GM13977 (cell line): ENCODE measurements at regions not wholly inside any gene's neighbourhood (a gene's known extent, or its start where the extent isn't known, plus 50 kb on each side); places are given as distances from the start of the nearest gene placed in this dataset.

Source experiments
- DNase-seq: peaks from one replicate; pipeline ENCODE4 v3.0.0; 2012; ENCODE audit warnings: low spot score
- in situ Hi-C: fragments of 300-500 bp; cut with MboI; formaldehyde crosslinking; loops from one replicate; pipeline ENCODE4 v1.12.0; 2022; ENCODE audit warnings: low sequenced_read_pairs, low pct_unique_long_range_greater_than_20kb, mixed read lengths, inconsistent platforms; ENCODE audit not compliant: unreplicated experiment
- TF ChIP-seq, protein P1 (sequence below): IDR thresholded peaks from 2 replicates; pipeline ENCODE4 v1.5.1; 2012; ENCODE audit warnings: mild to moderate bottlenecking, control low read depth; ENCODE audit not compliant: insufficient read depth; ENCODE audit errors: extremely low read depth, missing control alignments

DNA sequence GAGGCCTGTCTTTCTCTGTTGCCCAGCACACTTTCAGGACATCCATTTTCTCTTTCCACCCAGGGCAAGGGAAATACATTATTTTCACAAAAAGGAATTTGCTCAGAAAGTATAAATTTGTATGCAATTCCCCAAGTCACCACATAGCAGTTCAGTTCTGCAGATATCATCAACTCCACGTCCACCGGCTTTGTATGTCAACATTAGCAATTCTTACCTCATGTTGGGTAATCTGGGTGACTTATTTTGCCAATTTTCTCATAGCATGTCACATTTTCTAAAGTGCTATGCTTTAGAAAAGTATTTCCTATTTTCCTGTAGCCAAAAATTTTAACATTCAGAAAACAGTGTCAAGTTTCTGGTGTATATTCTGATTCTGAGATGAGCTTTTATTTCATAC is 501.8 kb downstream of the EFNB2 start:
- no peak for DNase-seq
- in situ Hi-C loops: no loop called here
- TF ChIP-seq, protein P1, sequence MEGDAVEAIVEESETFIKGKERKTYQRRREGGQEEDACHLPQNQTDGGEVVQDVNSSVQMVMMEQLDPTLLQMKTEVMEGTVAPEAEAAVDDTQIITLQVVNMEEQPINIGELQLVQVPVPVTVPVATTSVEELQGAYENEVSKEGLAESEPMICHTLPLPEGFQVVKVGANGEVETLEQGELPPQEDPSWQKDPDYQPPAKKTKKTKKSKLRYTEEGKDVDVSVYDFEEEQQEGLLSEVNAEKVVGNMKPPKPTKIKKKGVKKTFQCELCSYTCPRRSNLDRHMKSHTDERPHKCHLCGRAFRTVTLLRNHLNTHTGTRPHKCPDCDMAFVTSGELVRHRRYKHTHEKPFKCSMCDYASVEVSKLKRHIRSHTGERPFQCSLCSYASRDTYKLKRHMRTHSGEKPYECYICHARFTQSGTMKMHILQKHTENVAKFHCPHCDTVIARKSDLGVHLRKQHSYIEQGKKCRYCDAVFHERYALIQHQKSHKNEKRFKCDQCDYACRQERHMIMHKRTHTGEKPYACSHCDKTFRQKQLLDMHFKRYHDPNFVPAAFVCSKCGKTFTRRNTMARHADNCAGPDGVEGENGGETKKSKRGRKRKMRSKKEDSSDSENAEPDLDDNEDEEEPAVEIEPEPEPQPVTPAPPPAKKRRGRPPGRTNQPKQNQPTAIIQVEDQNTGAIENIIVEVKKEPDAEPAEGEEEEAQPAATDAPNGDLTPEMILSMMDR: no peak

- DNase-seq: no peak
- TF ChIP-seq, protein P1: no peak
- in situ Hi-C loops: no loop called here
Observed at GRCh38 chr13:106032441-106032840, 503.0 kb downstream of the EFNB2 start.

GRCh38 chr13:106029676-106030290 is 505.7 kb downstream of the EFNB2 start:
- in situ Hi-C loops: no loop called here
- DNase-seq: no peak
- TF ChIP-seq, protein P1: no peak

DNA sequence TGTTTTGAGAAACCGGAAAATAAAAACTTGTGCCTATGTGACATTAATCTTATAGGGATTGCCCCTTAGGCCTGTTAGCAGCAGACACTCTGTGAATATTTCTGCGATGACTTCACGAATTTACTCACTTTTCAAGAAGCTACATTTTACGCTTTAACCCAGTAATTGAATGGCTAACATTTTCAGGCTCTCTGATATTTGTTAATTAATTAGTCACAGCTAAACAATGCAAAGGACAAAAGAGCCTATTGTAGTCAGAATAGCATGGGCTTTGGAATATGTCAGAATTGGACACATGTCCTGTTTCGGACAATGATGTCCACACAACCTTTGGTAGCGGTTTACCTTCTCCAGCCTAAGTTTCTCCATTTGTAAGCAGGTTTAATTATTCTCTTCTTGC is 506.6 kb downstream of the EFNB2 start:
- in situ Hi-C loops: no loop called here
- TF ChIP-seq, protein P1: no peak

DNA sequence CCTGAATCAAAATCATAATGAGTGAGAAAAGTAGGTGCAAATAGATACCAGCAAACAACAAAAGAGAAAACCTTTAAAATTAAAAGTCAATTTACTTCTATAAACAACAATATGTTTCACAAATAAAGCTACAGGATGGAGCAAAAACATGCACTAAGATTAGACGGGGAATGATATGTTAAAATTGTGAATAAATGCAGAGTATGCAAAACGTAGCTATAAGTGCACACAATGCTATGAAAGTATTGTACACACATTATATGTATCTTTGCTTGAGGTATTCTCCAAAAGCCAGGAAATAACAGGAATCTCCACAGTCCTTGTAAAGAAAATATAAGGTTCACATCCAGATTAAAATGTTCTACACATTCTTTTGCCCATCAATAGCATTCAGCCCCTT is 523.9 kb downstream of the EFNB2 start:
- in situ Hi-C loops: no loop called here

More for the DNA sequence above, 506.6 kb downstream of the EFNB2 start:
- no peak for DNase-seq

DNA sequence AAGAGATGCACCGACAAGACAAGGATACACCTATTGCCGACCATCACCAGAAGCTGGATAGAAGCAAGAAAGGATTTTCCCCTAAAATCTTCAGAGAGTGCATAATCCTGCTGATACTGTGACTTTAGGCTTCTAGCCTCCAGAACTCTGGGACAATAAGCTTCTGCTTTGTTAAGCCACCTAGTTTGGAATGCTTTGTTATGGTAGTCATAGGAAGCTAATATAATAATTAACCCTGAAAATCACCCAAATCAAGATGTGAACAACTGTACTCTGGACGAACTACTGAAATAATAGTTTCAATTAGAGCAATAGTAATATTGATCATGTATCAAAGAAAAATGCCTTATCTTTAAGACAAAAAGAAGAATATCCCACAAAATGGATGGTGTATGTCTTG is 524.6 kb downstream of the EFNB2 start:
- in situ Hi-C loops: no loop called here
- DNase-seq: no peak
- TF ChIP-seq, protein P1: no peak

More for the DNA sequence above, 523.9 kb downstream of the EFNB2 start:
- TF ChIP-seq, protein P1: no peak
- DNase-seq: no peak

GRCh38 chr13:106008540-106008939 is 526.9 kb downstream of the EFNB2 start:
- in situ Hi-C loops: no loop called here
- TF ChIP-seq, protein P1: no peak

More at GRCh38 chr13:106008540-106008939, 526.9 kb downstream of the EFNB2 start:
- DNase-seq: no peak
